Trophoblast cell (in vitro differentiated cells and primary cell): ENCODE measurements at regions not wholly inside any gene's neighbourhood (a gene's known extent, or its start where the extent isn't known, plus 50 kb on each side); places are given as distances from the start of the nearest gene placed in this dataset.

Source experiments
- DNase-seq, 2 donors: peaks; one replicate each; pipeline ENCODE4 v3.0.0-alpha.2; 2016
- H2AFZ ChIP-seq: 2 replicates; pipeline ENCODE4 v1.6.1; 2013; ENCODE audit warnings: low read length, moderate library complexity, mild to moderate bottlenecking; ENCODE audit not compliant: insufficient read depth, poor library complexity
- H2AK5ac ChIP-seq: 2 replicates; pipeline ENCODE4 v1.6.1; 2013; ENCODE audit warnings: mild to moderate bottlenecking, low read length
- H2BK120ac ChIP-seq: 2 replicates; pipeline ENCODE4 v1.6.1; 2013; ENCODE audit warnings: low read length, mild to moderate bottlenecking, moderate library complexity; ENCODE audit not compliant: insufficient read depth, poor library complexity
- H2BK12ac ChIP-seq: 2 replicates; pipeline ENCODE4 v1.6.1; 2013; ENCODE audit warnings: mild to moderate bottlenecking, low read length, moderate library complexity
- H2BK5ac ChIP-seq: 2 replicates; pipeline ENCODE4 v1.6.1; 2013; ENCODE audit warnings: low read length, low read depth, moderate library complexity, mild to moderate bottlenecking; ENCODE audit not compliant: poor library complexity
- H3K14ac ChIP-seq: 2 replicates; pipeline ENCODE4 v1.6.1; 2013; ENCODE audit warnings: mild to moderate bottlenecking, low read length
- H3K18ac ChIP-seq: 2 replicates; pipeline ENCODE4 v1.6.1; 2013; ENCODE audit warnings: mild to moderate bottlenecking, low read length
- H3K23ac ChIP-seq: 2 replicates; pipeline ENCODE4 v1.6.1; 2013; ENCODE audit warnings: low read length
- H3K27ac ChIP-seq: 2 replicates; pipeline ENCODE4 v1.5.1; 2013; ENCODE audit warnings: low read depth, mild to moderate bottlenecking, inconsistent platforms, low read length, moderate library complexity
- H3K27me3 ChIP-seq: 2 replicates; pipeline ENCODE4 v1.6.1; 2013; ENCODE audit warnings: inconsistent platforms, mild to moderate bottlenecking, low read length, moderate library complexity; ENCODE audit not compliant: insufficient read depth
- H3K36me3 ChIP-seq, 2 experiments: 1 replicate in 1 of 2; 2 replicates in 1 of 2; pipeline ENCODE4 v1.6.1; 2013; ENCODE audit warnings: low read length in 2 of 2, mild to moderate bottlenecking in 2 of 2, moderate library complexity in 1 of 2; ENCODE audit not compliant: insufficient read depth in 2 of 2, control insufficient read depth in 1 of 2
- H3K4ac ChIP-seq: 2 replicates; pipeline ENCODE4 v1.6.1; 2013; ENCODE audit warnings: low read depth, mild to moderate bottlenecking, low read length, moderate library complexity
- H3K4me1 ChIP-seq, 2 experiments: 1 replicate in 1 of 2; 2 replicates in 1 of 2; pipeline ENCODE4 v1.6.1; 2013; ENCODE audit warnings: low read length in 2 of 2, mild to moderate bottlenecking in 2 of 2, moderate library complexity in 1 of 2; ENCODE audit not compliant: insufficient read depth in 2 of 2, control insufficient read depth in 1 of 2
- H3K4me2 ChIP-seq: 2 replicates; pipeline ENCODE4 v1.6.1; 2013; ENCODE audit warnings: inconsistent platforms, mild to moderate bottlenecking, low read length, moderate library complexity
- H3K4me3 ChIP-seq: 2 replicates; pipeline ENCODE4 v1.5.1; 2013; ENCODE audit warnings: mild to moderate bottlenecking, low read depth, low read length, inconsistent platforms
- H3K79me1 ChIP-seq: one replicate; pipeline ENCODE4 v1.6.1; 2013; ENCODE audit warnings: low read length
- H3K79me2 ChIP-seq: 2 replicates; pipeline ENCODE4 v1.6.1; 2013; ENCODE audit warnings: low read length, mild to moderate bottlenecking; ENCODE audit not compliant: control insufficient read depth, insufficient read depth, poor library complexity
- H3K9ac ChIP-seq: 2 replicates; pipeline ENCODE4 v1.6.1; 2013; ENCODE audit warnings: mild to moderate bottlenecking, low read length
- H3K9me3 ChIP-seq: 2 replicates; pipeline ENCODE4 v1.6.1; 2013; ENCODE audit warnings: low read depth, mild to moderate bottlenecking, control low read depth, inconsistent platforms, low read length; ENCODE audit not compliant: insufficient read depth
- H4K12ac ChIP-seq: 2 replicates; pipeline ENCODE4 v1.6.1; 2013; ENCODE audit warnings: low read depth, mild to moderate bottlenecking, low read length, moderate library complexity
- H4K8ac ChIP-seq: 2 replicates; pipeline ENCODE4 v1.6.1; 2013; ENCODE audit warnings: low read depth, mild to moderate bottlenecking, low read length, moderate library complexity
- H4K91ac ChIP-seq: one replicate; pipeline ENCODE4 v1.6.1; 2013; ENCODE audit warnings: low read depth, mild to moderate bottlenecking, low read length, moderate library complexity
- WGBS: extraction: QIAGEN DNeasy Blood & Tissue Kit; methylation state at CpG from one replicate; pipeline ENCODE4 v1.1.7; 2013; ENCODE audit warnings: missing lambda C conversion rate; ENCODE audit not compliant: insufficient read length, insufficient coverage; ENCODE audit errors: extremely low coverage; 5-methylcytosine and 5-hydroxymethylcytosine counted together

DNA sequence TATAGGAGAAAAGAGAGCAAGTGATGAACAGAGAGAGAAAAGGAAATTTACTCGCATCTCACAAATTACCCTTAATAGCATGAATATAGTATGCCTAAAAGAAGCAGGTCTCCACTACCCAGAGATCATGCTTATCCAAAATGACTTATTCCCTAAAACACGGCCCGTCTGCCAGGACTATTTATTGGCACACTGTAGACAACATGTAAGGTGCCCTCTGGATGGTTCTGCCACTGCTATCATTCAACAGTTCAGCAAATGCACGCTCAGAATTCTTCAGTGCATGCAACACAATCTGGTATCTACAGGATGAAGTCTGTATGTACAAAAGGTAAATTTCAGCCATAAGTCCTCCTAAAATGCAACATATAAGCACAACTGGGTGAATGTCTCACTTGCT, 465.8 kb downstream of the SHQ1 start:
- H3K36me3 ChIP-seq: peaks cover 6 to 9% of the 10 kb centered on the region in 2 experiments
- H2BK5ac ChIP-seq: no peak overlapping the region
- H3K18ac ChIP-seq: no peak overlapping the region
- no peak overlapping the region for H2BK120ac ChIP-seq
- H2AFZ ChIP-seq: no peak overlapping the region
- no peaks in the 10 kb centered on the region for H3K79me1 ChIP-seq
- peaks cover 4% of the 10 kb centered on the region for H3K79me2 ChIP-seq
- H3K27me3 ChIP-seq: no peaks in the 10 kb centered on the region
- WGBS: no CpG with 5 or more reads among the region's 4 CpGs
- H3K23ac ChIP-seq: no peak overlapping the region
- H2AK5ac ChIP-seq: no peak overlapping the region
- H3K14ac ChIP-seq: no peak overlapping the region
- H4K91ac ChIP-seq: no peak overlapping the region
- DNase-seq: no peak
- no peak overlapping the region for H3K4me2 ChIP-seq
- no peak overlapping the region for H3K27ac ChIP-seq
- peaks cover 2 to 4% of the 10 kb centered on the region in 2 experiments for H3K4me1 ChIP-seq
- no peak overlapping the region for H4K8ac ChIP-seq
- H4K12ac ChIP-seq: no peak overlapping the region
- no peak overlapping the region for H2BK12ac ChIP-seq
- H3K9ac ChIP-seq: no peak overlapping the region
- no peak overlapping the region for H3K4me3 ChIP-seq
- peak overlapping the region; percentile 61 for H3K4ac ChIP-seq
- no peaks in the 10 kb centered on the region for H3K9me3 ChIP-seq

DNA sequence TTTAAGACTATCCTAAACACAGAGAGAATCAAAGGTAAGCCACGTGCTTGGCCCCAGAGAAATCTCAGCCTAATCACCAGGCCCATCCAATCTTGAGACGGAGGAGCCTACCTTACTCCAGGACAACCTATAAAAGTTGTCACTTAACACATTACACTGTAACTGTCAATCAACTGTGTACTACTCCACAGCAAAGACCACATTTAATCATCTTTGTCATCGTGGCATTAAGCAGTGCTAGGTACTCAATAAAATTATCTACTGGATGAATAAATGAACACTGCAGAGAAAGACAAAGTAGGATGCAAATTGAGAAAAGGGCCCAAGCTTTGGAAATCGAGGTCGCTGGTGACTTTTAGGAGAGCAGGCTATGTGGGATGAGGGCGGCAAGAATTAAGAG, 466.7 kb downstream of the SHQ1 start:
- no peak for DNase-seq
- H3K4me2 ChIP-seq: no peak overlapping the region
- WGBS: no CpG with 5 or more reads among the region's 6 CpGs
- no peak overlapping the region for H2BK5ac ChIP-seq
- no peak overlapping the region for H3K23ac ChIP-seq
- H2AK5ac ChIP-seq: no peak overlapping the region
- H2BK12ac ChIP-seq: no peak overlapping the region
- H4K91ac ChIP-seq: no peak overlapping the region
- H3K4ac ChIP-seq: peak overlapping the region; percentile 6
- no peaks in the 10 kb centered on the region for H3K27me3 ChIP-seq
- peaks cover 4% of the 10 kb centered on the region for H3K79me2 ChIP-seq
- no peak overlapping the region for H3K4me3 ChIP-seq
- no peak overlapping the region for H3K14ac ChIP-seq
- no peak overlapping the region for H3K27ac ChIP-seq
- H2AFZ ChIP-seq: no peak overlapping the region
- H3K18ac ChIP-seq: no peak overlapping the region
- H3K36me3 ChIP-seq: peaks cover 6 to 9% of the 10 kb centered on the region in 2 experiments
- H4K8ac ChIP-seq: no peak overlapping the region
- H2BK120ac ChIP-seq: no peak overlapping the region
- H3K9me3 ChIP-seq: no peaks in the 10 kb centered on the region
- H3K9ac ChIP-seq: no peak overlapping the region
- peaks cover 2 to 4% of the 10 kb centered on the region in 2 experiments for H3K4me1 ChIP-seq
- no peaks in the 10 kb centered on the region for H3K79me1 ChIP-seq
- no peak overlapping the region for H4K12ac ChIP-seq

DNA sequence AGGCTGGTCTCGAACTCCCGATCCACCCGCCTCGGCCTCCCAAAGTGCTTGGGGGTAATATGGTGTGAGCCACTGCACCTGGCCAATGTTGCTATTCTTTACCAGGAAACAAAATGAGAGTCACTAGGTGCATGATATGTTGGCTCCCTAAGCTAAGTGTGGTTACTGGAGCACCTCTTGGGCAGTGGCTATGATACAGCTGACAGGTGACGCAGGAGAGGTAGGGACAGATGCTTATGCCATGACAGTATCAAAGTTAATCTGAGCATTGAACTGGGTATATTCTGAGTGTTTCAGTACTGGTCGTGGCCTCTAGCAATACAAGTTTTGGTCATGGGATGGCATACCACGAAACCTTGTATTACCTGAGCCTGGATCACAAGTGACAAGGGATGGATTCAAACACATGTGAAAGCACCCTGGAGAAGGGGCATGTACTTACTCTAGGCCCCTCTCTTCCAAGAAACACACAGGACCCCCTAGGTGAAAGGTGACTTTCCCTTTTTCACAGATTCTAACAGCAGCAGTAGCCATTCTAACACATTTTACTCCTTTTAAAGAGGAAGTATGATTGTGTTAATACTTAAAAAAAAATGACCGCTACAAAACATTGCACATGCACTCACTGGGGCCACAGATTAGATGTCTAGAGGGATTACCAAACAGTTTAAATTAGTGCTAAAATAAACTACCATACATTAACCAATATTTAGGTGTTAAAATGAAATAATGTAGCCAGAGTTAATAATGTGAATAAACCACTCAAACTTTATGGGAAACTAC, 467.3 kb downstream of the SHQ1 start:
- WGBS: no CpG with 5 or more reads among the region's 8 CpGs
- peaks cover 4% of the 10 kb centered on the region for H3K79me2 ChIP-seq
- no peaks in the 10 kb centered on the region for H3K27me3 ChIP-seq
- H3K9ac ChIP-seq: no peak overlapping the region
- no peak overlapping the region for H2BK120ac ChIP-seq
- H2AFZ ChIP-seq: no peak overlapping the region
- H4K91ac ChIP-seq: no peak overlapping the region
- H2BK5ac ChIP-seq: no peak overlapping the region
- H3K14ac ChIP-seq: no peak overlapping the region
- no peaks in the 10 kb centered on the region for H3K9me3 ChIP-seq
- no peak overlapping the region for H2BK12ac ChIP-seq
- no peak overlapping the region for H3K18ac ChIP-seq
- peak overlapping the region; percentile 41 for H3K4ac ChIP-seq
- H3K23ac ChIP-seq: no peak overlapping the region
- H3K36me3 ChIP-seq: peaks cover 6 to 9% of the 10 kb centered on the region in 2 experiments
- no peak overlapping the region for H2AK5ac ChIP-seq
- H3K4me2 ChIP-seq: no peak overlapping the region
- H4K12ac ChIP-seq: no peak overlapping the region
- no peak overlapping the region for H4K8ac ChIP-seq
- H3K4me3 ChIP-seq: no peak overlapping the region
- no peak overlapping the region for H3K27ac ChIP-seq
- H3K4me1 ChIP-seq: peaks cover 2 to 4% of the 10 kb centered on the region in 2 experiments
- no peaks in the 10 kb centered on the region for H3K79me1 ChIP-seq
- peak; percentile 30 to 36 for DNase-seq

DNA sequence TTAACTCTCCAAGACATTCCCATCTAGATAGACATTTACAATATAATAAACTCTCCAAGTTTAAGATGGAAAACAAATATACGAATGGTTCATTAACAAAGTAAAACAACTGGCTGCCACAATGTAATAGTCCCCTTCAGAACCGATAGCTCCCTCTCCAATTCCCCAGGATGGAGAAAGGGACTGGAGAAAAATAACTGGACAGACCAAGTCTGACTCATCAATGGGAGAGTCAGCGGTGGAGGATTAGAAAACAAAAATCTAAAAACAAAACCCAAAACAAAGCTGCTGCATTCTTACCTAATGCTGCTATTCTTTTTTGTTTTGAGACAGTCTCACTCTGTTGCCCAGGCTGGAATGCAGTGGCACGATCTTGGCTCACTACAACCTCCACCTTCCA, 468.1 kb downstream of the SHQ1 start:
- peaks cover 6 to 9% of the 10 kb centered on the region in 2 experiments for H3K36me3 ChIP-seq
- no peak overlapping the region for H3K4me3 ChIP-seq
- H2BK120ac ChIP-seq: no peak overlapping the region
- H2AK5ac ChIP-seq: no peak overlapping the region
- peak in 1 of 2 donors; percentile 42 for DNase-seq
- H4K12ac ChIP-seq: no peak overlapping the region
- no peak overlapping the region for H2AFZ ChIP-seq
- H3K4ac ChIP-seq: no peak overlapping the region
- no CpG with 5 or more reads among the region's 4 CpGs for WGBS
- no peak overlapping the region for H3K18ac ChIP-seq
- H3K27me3 ChIP-seq: no peaks in the 10 kb centered on the region
- no peak overlapping the region for H3K4me2 ChIP-seq
- no peak overlapping the region for H3K23ac ChIP-seq
- H3K9me3 ChIP-seq: no peaks in the 10 kb centered on the region
- H3K79me1 ChIP-seq: no peaks in the 10 kb centered on the region
- H3K4me1 ChIP-seq: peaks cover 4 to 5% of the 10 kb centered on the region in 2 experiments
- no peak overlapping the region for H3K27ac ChIP-seq
- H3K9ac ChIP-seq: no peak overlapping the region
- H4K91ac ChIP-seq: no peak overlapping the region
- H3K14ac ChIP-seq: no peak overlapping the region
- H2BK12ac ChIP-seq: no peak overlapping the region
- H3K79me2 ChIP-seq: peaks cover 4% of the 10 kb centered on the region
- no peak overlapping the region for H4K8ac ChIP-seq
- H2BK5ac ChIP-seq: no peak overlapping the region
